ENCODE measurements at regions not wholly inside any gene's neighbourhood (a gene's known extent, or its start where the extent isn't known, plus 50 kb on each side); places are given as distances from the start of the nearest gene placed in this dataset.

GRCh38 chr6:156455847-156456246 is 321.3 kb upstream of the ARID1B start:
- Mint-ChIP-seq H3K36me3 (ENCODE audit: unreplicated experiment) (no peaks in the 10 kb centered on the region), H3K27ac (ENCODE audit: unreplicated experiment) (no peak overlapping the region), H3K4me3 (ENCODE audit: unreplicated experiment) (no peak overlapping the region), H3K9me3 (ENCODE audit: unreplicated experiment) (peaks cover 2% of the 10 kb centered on the region), H3K4me1 (ENCODE audit: low read depth, unreplicated experiment) (peaks cover 5% of the 10 kb centered on the region), H3K27me3 (ENCODE audit: unreplicated experiment) (no peaks in the 10 kb centered on the region)
- DNase-seq, result no peak
- no peak for TF ChIP-seq CTCF (IDR thresholded peaks at IDR 0.05; ENCODE audit: partially characterized antibody, unreplicated experiment)

GRCh38 chr6:156454867-156455266 is 322.3 kb upstream of the ARID1B start:
- Mint-ChIP-seq H3K36me3 (ENCODE audit: unreplicated experiment) (no peaks in the 10 kb centered on the region), H3K27ac (ENCODE audit: unreplicated experiment) (no peak overlapping the region), H3K27me3 (ENCODE audit: unreplicated experiment) (no peaks in the 10 kb centered on the region), H3K9me3 (ENCODE audit: unreplicated experiment) (peaks cover 2% of the 10 kb centered on the region), H3K4me1 (ENCODE audit: low read depth, unreplicated experiment) (peaks cover 5% of the 10 kb centered on the region), H3K4me3 (ENCODE audit: unreplicated experiment) (no peak overlapping the region)
- no peak for DNase-seq
- no peak for TF ChIP-seq CTCF (IDR thresholded peaks at IDR 0.05; ENCODE audit: partially characterized antibody, unreplicated experiment)

- Mint-ChIP-seq H3K4me3 (ENCODE audit: unreplicated experiment) (no peak overlapping the region), H3K36me3 (ENCODE audit: unreplicated experiment) (no peaks in the 10 kb centered on the region), H3K27ac (ENCODE audit: unreplicated experiment) (no peak overlapping the region), H3K27me3 (ENCODE audit: unreplicated experiment) (no peaks in the 10 kb centered on the region), H3K9me3 (ENCODE audit: unreplicated experiment) (peaks cover 2% of the 10 kb centered on the region), H3K4me1 (ENCODE audit: low read depth, unreplicated experiment) (peaks cover 7% of the 10 kb centered on the region)
- DNase-seq, result no peak
- TF ChIP-seq CTCF (IDR thresholded peaks at IDR 0.05; ENCODE audit: partially characterized antibody, unreplicated experiment), result no peak
Measured at GRCh38 chr6:156451726-156452125, 325.5 kb upstream of the ARID1B start.

GRCh38 chr6:156451088-156451487 is 326.1 kb upstream of the ARID1B start:
- no peak for DNase-seq
- no peak for TF ChIP-seq CTCF (IDR thresholded peaks at IDR 0.05; ENCODE audit: partially characterized antibody, unreplicated experiment)
- Mint-ChIP-seq H3K36me3 (ENCODE audit: unreplicated experiment) (no peaks in the 10 kb centered on the region), H3K4me3 (ENCODE audit: unreplicated experiment) (no peak overlapping the region), H3K4me1 (ENCODE audit: low read depth, unreplicated experiment) (peaks cover 7% of the 10 kb centered on the region), H3K27me3 (ENCODE audit: unreplicated experiment) (no peaks in the 10 kb centered on the region), H3K27ac (ENCODE audit: unreplicated experiment) (no peak overlapping the region), H3K9me3 (ENCODE audit: unreplicated experiment) (peaks cover 2% of the 10 kb centered on the region)

GRCh38 chr6:156450421-156450820 is 326.8 kb upstream of the ARID1B start:
- Mint-ChIP-seq H3K4me3 (ENCODE audit: unreplicated experiment) (no peak overlapping the region), H3K27ac (ENCODE audit: unreplicated experiment) (no peak overlapping the region), H3K9me3 (ENCODE audit: unreplicated experiment) (peaks cover 2% of the 10 kb centered on the region), H3K27me3 (ENCODE audit: unreplicated experiment) (no peaks in the 10 kb centered on the region), H3K4me1 (ENCODE audit: low read depth, unreplicated experiment) (peaks cover 7% of the 10 kb centered on the region), H3K36me3 (ENCODE audit: unreplicated experiment) (no peaks in the 10 kb centered on the region)
- TF ChIP-seq CTCF (IDR thresholded peaks at IDR 0.05; ENCODE audit: partially characterized antibody, unreplicated experiment), result no peak
- DNase-seq, result no peak
